Activated CD8-positive, alpha-beta memory T cell treated with anti-CD3 and anti-CD28 coated beads for 4 hours (primary cell): ENCODE measurements at regions not wholly inside any gene's neighbourhood (a gene's known extent, or its start where the extent isn't known, plus 50 kb on each side); places are given as distances from the start of the nearest gene placed in this dataset.
"Not testable (repeated sequence)": the region's sequence is repeated elsewhere in the genome, so short reads cannot be mapped to it uniquely, and the experiment has no call there.

Experiments
- DNase-seq, 2 donors: peaks; one replicate each; pipeline ENCODE4 v3.0.0-alpha.2; 2020; ENCODE audit warnings: low read depth in 2 of 2

- DNase-seq, result no peak
Observed at GRCh38 chr11:134845474-134846327, 433.7 kb upstream of the B3GAT1 start.

GRCh38 chr11:134844838-134845237 lies 432.8 kb upstream of the B3GAT1 start:
- no peak for DNase-seq

- no peak for DNase-seq
Observed at GRCh38 chr11:134843735-134844134, 431.7 kb upstream of the B3GAT1 start.

DNA sequence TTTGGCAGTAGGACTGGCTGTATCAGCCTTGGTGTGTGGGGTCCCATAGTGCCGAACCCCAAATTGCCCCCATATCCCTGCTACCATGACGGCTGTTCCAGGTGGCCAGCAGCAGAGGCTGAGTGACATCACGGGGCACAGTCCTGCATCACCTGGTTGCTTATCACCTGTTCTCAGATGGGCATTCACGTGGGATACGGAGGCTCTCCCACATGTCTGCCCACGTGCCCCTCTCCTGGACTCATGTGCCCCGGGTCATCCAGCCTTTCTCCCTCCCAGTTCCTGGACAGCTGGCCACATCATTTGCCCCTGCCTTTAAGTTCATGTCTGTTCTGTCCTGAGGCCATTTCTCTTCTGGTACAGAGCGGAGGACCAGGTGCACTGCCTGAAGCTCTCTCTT lies 431.0 kb upstream of the B3GAT1 start:
- no peak for DNase-seq

GRCh38 chr11:134841972-134842371 lies 429.9 kb upstream of the B3GAT1 start:
- DNase-seq, result no peak

GRCh38 chr11:134841411-134841810 lies 429.4 kb upstream of the B3GAT1 start:
- DNase-seq, result no peak

GRCh38 chr11:134840945-134841344 lies 428.9 kb upstream of the B3GAT1 start:
- DNase-seq, result no peak

- DNase-seq, result not testable (repeated sequence)
Observed at GRCh38 chr11:134840165-134840564, 428.1 kb upstream of the B3GAT1 start.

DNA sequence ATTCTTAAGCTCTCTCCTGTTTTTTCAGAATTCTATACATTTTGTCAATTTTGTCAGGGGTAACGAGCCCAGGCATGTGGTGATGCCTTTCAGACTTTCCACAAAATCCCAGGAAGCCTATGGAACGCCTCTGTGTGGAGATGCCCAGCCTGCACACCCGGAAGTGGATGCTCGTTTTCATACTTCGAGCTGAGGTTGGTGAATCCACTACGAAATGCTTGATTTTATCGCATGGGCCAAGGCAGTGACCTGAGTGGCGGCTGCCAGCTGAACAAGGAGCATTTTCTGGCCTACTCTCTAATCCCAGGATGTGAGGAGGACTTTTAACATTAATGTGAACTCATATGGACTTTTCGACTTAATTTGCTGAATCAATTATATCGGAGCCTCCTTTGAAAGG lies 426.7 kb upstream of the B3GAT1 start:
- DNase-seq, result no peak

- no peak for DNase-seq
Observed at GRCh38 chr11:134837887-134838232, 425.8 kb upstream of the B3GAT1 start.

DNA sequence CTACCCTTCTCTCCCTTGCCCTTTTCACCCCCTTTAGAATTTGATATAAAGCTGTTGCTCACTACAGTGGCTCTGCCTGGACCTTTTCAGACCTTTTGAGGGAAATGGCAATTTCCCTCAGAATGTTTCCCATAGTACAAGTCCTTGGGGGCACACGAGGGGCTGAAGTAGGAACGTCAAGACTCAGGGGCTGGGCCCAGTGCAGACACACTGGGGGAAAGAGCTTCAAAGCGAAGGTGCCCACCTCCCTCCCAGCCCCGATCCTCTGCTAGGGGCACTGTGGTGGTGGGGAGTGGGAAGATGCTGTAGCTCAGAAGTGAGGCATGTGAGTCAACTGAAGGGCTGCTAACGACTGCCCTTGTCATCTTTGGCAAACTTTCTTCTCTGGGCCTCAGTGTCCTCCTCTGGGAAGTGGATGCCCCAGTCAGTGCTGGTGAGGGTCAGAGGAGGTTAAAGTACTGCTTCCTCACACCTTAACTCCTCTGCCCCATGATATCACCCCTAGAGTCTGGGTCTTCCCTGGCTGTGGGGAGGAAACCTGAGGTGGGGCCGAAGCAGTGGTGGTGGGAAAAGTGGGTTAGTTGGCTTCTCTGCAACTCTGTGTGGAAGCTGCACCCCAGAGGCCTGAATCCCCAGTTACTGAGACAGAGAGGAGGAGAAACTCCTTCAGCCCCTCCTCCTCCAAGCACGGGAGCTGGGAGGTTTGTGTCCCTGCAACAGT lies 425.3 kb upstream of the B3GAT1 start:
- DNase-seq, result no peak

DNA sequence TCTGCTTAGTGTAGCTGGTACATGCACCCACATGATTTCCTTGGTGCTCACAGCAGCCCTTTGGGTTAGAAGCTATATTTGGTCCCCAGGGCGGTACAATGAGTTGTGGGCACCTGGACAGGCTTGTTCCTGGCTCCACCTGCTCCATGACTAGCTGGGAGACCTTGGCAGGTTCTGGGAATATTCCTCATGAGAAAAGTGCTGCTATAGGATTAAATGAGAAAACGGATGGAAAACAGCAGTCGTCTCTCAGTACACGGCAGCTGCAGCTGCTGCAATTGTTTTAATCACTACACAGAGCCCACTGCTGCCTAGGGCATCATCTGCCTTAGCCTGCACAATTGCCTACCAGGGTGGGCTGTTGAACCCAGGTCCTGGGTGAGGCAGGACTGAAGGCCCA lies 424.5 kb upstream of the B3GAT1 start:
- DNase-seq, result no peak

- no peak for DNase-seq
Observed at GRCh38 chr11:134835561-134835960, 423.5 kb upstream of the B3GAT1 start.

GRCh38 chr11:134830312-134830711 lies 418.3 kb upstream of the B3GAT1 start:
- no peak for DNase-seq

DNA sequence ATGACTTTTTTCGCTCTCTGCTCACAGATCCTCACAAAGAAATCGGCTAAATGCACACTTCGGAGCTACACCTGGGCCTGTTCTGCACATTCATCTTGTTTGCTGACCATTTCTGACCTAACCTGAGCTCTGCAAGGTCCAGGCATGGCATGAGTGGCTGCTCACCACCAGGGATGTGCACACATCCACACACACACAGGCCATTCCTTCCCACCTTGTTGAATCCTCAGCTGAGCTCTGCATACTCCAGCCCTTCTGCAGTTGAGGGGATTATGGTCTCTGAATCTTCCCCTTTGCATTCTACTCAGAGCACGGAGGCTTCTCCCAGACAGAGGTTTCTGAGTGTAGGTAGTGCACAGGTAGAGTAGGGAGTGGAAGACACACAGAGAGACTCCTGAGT lies 411.9 kb upstream of the B3GAT1 start:
- DNase-seq, result no peak

GRCh38 chr11:134822897-134823296 lies 410.9 kb upstream of the B3GAT1 start:
- DNase-seq, result no peak

- no peak for DNase-seq
Observed at GRCh38 chr11:134821422-134821821, 409.4 kb upstream of the B3GAT1 start.

DNA sequence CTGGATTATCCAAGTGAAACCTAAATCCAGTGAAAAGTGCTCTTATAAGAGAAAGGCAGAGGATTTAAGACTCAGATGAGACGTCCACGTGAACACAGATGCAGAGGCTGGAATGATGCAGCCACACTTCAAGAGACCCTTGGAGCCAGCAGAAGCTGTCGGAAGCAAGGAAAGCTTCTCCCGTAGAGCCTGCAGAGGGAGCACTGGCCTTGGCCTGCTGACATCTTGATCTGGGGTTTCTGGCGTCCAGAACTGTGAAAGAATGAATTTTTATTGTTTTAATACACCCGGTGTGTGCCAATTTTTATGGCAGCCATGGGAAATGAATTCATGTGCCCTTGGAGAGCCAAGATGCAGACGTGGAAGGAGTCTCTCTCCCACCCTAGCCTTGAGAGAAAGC lies 407.0 kb upstream of the B3GAT1 start:
- DNase-seq, result no peak

- no peak for DNase-seq
Observed at GRCh38 chr11:134818516-134818915, 406.5 kb upstream of the B3GAT1 start.

GRCh38 chr11:134815404-134815803 lies 403.4 kb upstream of the B3GAT1 start:
- DNase-seq, result no peak

- DNase-seq, result no peak
Observed at GRCh38 chr11:134807997-134808396, 396.0 kb upstream of the B3GAT1 start.

DNA sequence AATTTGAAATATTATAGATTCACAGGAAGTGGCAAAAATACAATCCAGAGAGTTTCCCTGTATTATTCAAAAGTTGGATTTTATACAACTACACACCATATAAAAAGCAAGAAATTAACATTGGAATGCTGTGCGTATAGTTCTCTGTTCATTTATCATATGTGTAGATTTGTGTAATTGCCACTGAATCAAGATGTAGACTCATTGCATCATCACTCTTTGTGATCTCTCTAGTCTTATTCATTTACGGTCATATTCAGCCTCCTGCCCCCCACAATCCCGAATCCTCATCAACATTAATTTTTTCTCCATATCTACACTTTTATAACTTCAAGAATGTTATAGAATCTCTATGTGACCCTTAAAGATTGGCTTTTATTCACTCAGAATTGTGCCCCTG lies 390.6 kb upstream of the B3GAT1 start:
- DNase-seq, result no peak

DNA sequence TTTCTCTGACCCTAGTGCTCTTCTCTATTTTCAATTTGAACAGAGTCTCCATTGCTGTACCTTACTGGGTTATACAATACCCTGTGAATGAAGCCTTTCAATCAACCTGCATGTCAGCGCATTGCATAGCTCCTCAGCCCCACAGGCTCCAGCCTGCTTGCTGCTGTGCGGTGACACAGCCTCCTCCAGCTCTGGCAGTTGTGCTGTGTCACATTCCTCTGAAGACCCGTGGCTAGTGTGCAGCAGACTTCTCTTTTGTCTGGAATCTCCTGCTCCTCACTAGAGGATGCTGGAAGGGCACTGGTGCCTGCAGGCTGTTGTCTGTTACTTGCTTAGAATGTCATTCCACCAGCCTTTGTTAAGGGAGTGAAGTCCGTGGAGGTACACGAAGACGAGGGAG lies 390.1 kb upstream of the B3GAT1 start:
- DNase-seq, result no peak
